ENCODE measurements at regions not wholly inside any gene's neighbourhood (a gene's known extent, or its start where the extent isn't known, plus 50 kb on each side); places are given as distances from the start of the nearest gene placed in this dataset.

DNA sequence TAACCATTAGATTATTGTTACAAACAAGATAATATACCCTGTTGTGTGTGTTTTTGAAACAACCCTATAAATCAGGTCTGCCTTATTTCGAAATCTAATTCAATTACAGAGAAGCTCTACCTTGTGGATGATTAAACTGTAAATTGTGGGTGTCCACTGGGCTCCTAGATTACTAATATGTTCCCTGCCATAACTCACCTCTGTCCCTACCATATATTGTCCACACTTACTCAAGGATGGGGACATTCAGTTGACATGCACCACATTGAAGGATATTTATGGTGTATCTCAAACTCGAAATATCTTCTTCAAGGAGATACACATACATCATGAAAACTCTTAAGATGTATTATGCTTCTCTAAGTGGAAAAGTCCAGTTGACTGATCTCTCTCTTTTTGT lies 617.6 kb upstream of the EEF2KMT start:
- Histone ChIP-seq H3K36me3 (ENCODE audit: low read depth, missing control alignments) (no peaks in the 10 kb centered on the region), H3K27ac (no peak overlapping the region), H3K9me3 (no peaks in the 10 kb centered on the region), H3K4me3 (no peak overlapping the region), H3K4me1 (no peaks in the 10 kb centered on the region), H3K27me3 (no peaks in the 10 kb centered on the region)
- DNase-seq: no peak
- WGBS, 2 donors: 77 to 83% methylated on average over 2 of the region's 2 CpGs
- TF ChIP-seq, protein P1, sequence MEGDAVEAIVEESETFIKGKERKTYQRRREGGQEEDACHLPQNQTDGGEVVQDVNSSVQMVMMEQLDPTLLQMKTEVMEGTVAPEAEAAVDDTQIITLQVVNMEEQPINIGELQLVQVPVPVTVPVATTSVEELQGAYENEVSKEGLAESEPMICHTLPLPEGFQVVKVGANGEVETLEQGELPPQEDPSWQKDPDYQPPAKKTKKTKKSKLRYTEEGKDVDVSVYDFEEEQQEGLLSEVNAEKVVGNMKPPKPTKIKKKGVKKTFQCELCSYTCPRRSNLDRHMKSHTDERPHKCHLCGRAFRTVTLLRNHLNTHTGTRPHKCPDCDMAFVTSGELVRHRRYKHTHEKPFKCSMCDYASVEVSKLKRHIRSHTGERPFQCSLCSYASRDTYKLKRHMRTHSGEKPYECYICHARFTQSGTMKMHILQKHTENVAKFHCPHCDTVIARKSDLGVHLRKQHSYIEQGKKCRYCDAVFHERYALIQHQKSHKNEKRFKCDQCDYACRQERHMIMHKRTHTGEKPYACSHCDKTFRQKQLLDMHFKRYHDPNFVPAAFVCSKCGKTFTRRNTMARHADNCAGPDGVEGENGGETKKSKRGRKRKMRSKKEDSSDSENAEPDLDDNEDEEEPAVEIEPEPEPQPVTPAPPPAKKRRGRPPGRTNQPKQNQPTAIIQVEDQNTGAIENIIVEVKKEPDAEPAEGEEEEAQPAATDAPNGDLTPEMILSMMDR (IDR thresholded peaks at IDR 0.05): no peak
- no peak for TF ChIP-seq POLR2A (IDR thresholded peaks at IDR 0.05)
- intact Hi-C loops (cut with DNase I; ENCODE audit: low total_unique reads): no loop called here

DNA sequence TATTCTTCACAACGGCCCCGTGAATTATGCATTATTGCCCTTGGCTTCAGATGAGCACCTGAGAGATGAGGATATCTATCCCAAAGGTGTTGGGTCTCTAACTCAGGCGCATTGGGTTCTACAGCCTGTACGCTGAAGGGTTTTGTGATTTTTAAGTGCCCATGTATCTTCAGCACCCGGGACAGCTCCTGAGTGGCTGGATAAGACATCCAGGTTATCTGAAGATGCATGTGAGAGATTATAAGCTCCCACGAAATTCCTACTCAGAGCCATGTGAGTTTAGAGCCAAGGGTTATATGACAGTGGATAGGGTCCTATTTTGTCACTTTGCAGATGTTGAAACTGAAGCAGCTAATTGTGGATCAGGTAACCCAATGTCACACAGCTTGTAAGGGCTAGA lies 612.3 kb upstream of the EEF2KMT start:
- Histone ChIP-seq H3K4me1 (no peaks in the 10 kb centered on the region), H3K36me3 (ENCODE audit: low read depth, missing control alignments) (no peaks in the 10 kb centered on the region), H3K27ac (no peak overlapping the region), H3K4me3 (no peak overlapping the region), H3K27me3 (no peaks in the 10 kb centered on the region), H3K9me3 (no peaks in the 10 kb centered on the region)
- no peak for DNase-seq
- WGBS, 2 donors: 53 to 62% methylated on average over 6 of the region's 6 CpGs
- TF ChIP-seq, protein P1 (IDR thresholded peaks at IDR 0.05): no peak
- TF ChIP-seq POLR2A (IDR thresholded peaks at IDR 0.05): no peak
- intact Hi-C loops (cut with DNase I; ENCODE audit: low total_unique reads): no loop called here

DNA sequence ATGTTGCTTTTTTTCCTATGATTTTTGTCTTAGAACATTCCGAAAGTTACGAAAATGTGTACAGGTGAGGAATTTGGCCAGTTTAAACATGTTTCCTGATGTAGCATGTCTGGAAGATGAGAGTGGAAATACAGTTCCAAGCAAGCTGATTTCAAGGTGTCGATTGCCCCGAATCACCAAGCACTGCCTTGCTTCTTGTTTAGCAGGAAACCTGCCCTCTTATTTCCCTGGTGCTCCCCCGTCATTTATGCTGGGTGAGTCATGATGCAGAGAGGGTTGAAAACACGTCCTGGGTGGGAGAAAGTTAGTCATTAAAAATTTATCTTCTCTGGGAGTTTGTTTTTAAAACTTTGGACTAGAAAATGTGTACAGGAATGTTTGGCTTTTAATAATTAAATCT lies 608.6 kb upstream of the EEF2KMT start:
- intact Hi-C loops (cut with DNase I; ENCODE audit: low total_unique reads): no loop called here
- Histone ChIP-seq H3K27ac (no peak overlapping the region), H3K4me3 (no peak overlapping the region), H3K9me3 (no peaks in the 10 kb centered on the region), H3K27me3 (no peaks in the 10 kb centered on the region), H3K4me1 (no peaks in the 10 kb centered on the region), H3K36me3 (ENCODE audit: low read depth, missing control alignments) (no peaks in the 10 kb centered on the region)
- TF ChIP-seq, protein P1 (IDR thresholded peaks at IDR 0.05): no peak
- TF ChIP-seq POLR2A (IDR thresholded peaks at IDR 0.05): no peak
- DNase-seq: no peak
- 64 to 73% methylated on average over 6 of the region's 6 CpGs for WGBS, 2 donors

DNA sequence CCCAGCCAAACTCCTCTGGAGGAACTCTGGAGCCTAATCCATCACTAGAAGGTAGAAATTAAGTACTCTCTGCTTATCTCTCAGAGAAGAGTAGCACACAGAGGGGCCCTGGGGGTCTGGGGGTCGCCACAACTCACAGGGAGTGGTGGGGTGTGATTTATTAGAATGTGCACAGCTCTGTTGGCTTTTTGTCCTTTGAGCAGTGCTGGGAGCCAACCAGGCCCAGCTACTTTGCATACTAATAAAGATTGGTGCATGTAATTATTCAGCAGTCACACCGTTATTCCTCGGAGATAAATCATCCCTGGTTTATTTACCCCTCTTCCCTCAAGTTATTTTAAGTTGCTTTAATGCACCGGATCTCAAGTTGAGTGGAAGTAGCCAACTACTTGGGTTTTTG lies 606.7 kb upstream of the EEF2KMT start:
- WGBS, 2 donors: 47 to 53% methylated on average over 4 of the region's 4 CpGs
- no peak for DNase-seq
- Histone ChIP-seq H3K36me3 (ENCODE audit: low read depth, missing control alignments) (no peaks in the 10 kb centered on the region), H3K9me3 (no peaks in the 10 kb centered on the region), H3K27ac (no peak overlapping the region), H3K27me3 (no peaks in the 10 kb centered on the region), H3K4me1 (no peaks in the 10 kb centered on the region), H3K4me3 (no peak overlapping the region)
- TF ChIP-seq, protein P1 (IDR thresholded peaks at IDR 0.05): no peak
- TF ChIP-seq POLR2A (IDR thresholded peaks at IDR 0.05): no peak
- intact Hi-C loops (cut with DNase I; ENCODE audit: low total_unique reads): no loop called here

DNA sequence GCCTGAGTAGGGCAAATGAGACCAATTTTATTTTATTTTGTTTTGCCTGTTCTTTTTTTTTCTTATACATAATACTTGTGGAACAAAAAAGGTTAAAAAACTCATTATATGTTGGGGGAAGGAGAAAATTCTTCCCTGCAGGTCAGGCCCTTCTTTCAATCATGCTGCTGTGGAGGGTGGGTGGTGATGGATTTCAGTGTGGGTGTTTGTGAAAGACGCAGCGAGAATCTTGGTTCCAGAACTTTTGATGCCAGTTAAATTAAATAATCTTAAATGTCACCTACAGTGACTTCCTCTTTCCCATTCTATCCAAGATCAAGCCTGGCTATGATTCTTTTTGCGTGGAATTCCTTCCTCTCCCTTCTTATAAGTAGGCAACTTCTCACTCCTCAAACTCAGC lies 595.8 kb upstream of the EEF2KMT start:
- 79 to 89% methylated on average over 3 of the region's 3 CpGs for WGBS, 2 donors
- Histone ChIP-seq H3K9me3 (no peaks in the 10 kb centered on the region), H3K4me3 (no peak overlapping the region), H3K36me3 (ENCODE audit: low read depth, missing control alignments) (no peaks in the 10 kb centered on the region), H3K4me1 (no peaks in the 10 kb centered on the region), H3K27me3 (no peaks in the 10 kb centered on the region), H3K27ac (no peak overlapping the region)
- DNase-seq: no peak
- intact Hi-C loops (cut with DNase I; ENCODE audit: low total_unique reads): no loop called here
- TF ChIP-seq, protein P1 (IDR thresholded peaks at IDR 0.05): no peak
- no peak for TF ChIP-seq POLR2A (IDR thresholded peaks at IDR 0.05)
